Right forelimb (tissue), 1 donor: ENCODE measurements at regions not wholly inside any gene's neighbourhood (a gene's known extent, or its start where the extent isn't known, plus 50 kb on each side); places are given as distances from the start of the nearest gene placed in this dataset.
"Not testable (repeated sequence)": the region's sequence is repeated elsewhere in the genome, so short reads cannot be mapped to it uniquely, and the experiment has no call there.

Experiments
- DNase-seq: peaks from one replicate; pipeline ENCODE4 v3.0.0-alpha.2; 2018

- DNase-seq = no peak
Measured at GRCh38 chr1:94362466-94363058, 55.6 kb upstream of the ABCD3 start.

GRCh38 chr1:94358630-94359599 is 59.3 kb upstream of the ABCD3 start:
- no peak for DNase-seq

GRCh38 chr1:94357661-94358060 is 60.5 kb upstream of the ABCD3 start:
- DNase-seq = no peak

- no peak for DNase-seq
Measured at GRCh38 chr1:94355485-94355980, 62.7 kb upstream of the ABCD3 start.

- no peak for DNase-seq
Measured at GRCh38 chr1:94351481-94351880, 66.7 kb upstream of the ABCD3 start.

GRCh38 chr1:94350350-94350924 is 67.8 kb upstream of the ABCD3 start:
- no peak for DNase-seq

- DNase-seq = no peak
Measured at GRCh38 chr1:94349853-94350252, 68.3 kb upstream of the ABCD3 start.

GRCh38 chr1:94348386-94348785 is 69.8 kb upstream of the ABCD3 start:
- not testable (repeated sequence) for DNase-seq

- DNase-seq = no peak
Measured at GRCh38 chr1:94345148-94345721, 73.0 kb upstream of the ABCD3 start.

GRCh38 chr1:94342416-94342815 is 75.8 kb upstream of the ABCD3 start:
- DNase-seq = no peak

GRCh38 chr1:94339206-94339927 is 78.8 kb upstream of the ABCD3 start:
- DNase-seq = no peak

- DNase-seq = no peak
Measured at GRCh38 chr1:94336991-94337390, 81.2 kb upstream of the ABCD3 start.

- DNase-seq = peak; percentile 65
Measured at GRCh38 chr1:94335950-94336349, 82.2 kb upstream of the ABCD3 start.

GRCh38 chr1:94335447-94335846 is 82.7 kb upstream of the ABCD3 start:
- no peak for DNase-seq

GRCh38 chr1:94334764-94335163 is 83.4 kb upstream of the ABCD3 start:
- DNase-seq = no peak

GRCh38 chr1:94332952-94333351 is 85.2 kb upstream of the ABCD3 start:
- no peak for DNase-seq

- no peak for DNase-seq
Measured at GRCh38 chr1:94332516-94332915, 85.7 kb upstream of the ABCD3 start.

GRCh38 chr1:94329986-94330385 is 88.2 kb upstream of the ABCD3 start:
- no peak for DNase-seq

- no peak for DNase-seq
Measured at GRCh38 chr1:94329276-94329675, 88.9 kb upstream of the ABCD3 start.

GRCh38 chr1:94327001-94327690 is 89.8 kb upstream of the ARHGAP29 start:
- no peak for DNase-seq

- DNase-seq = no peak
Measured at GRCh38 chr1:94326329-94326728, 88.9 kb upstream of the ARHGAP29 start.
